Pons (tissue), 1 donor: ENCODE measurements at regions not wholly inside any gene's neighbourhood (a gene's known extent, or its start where the extent isn't known, plus 50 kb on each side); places are given as distances from the start of the nearest gene placed in this dataset.
"Not testable (repeated sequence)": the region's sequence is repeated elsewhere in the genome, so short reads cannot be mapped to it uniquely, and the experiment has no call there.

ENCODE experiments used
- DNase-seq: peaks from one replicate; pipeline ENCODE4 v3.0.0-alpha.2; 2016; ENCODE audit warnings: low spot score

GRCh38 chr5:164204338-164204946 is 699.0 kb downstream of the MAT2B start:
- no peak for DNase-seq

GRCh38 chr5:164206196-164206595 is 700.8 kb downstream of the MAT2B start:
- DNase-seq: no peak

DNA sequence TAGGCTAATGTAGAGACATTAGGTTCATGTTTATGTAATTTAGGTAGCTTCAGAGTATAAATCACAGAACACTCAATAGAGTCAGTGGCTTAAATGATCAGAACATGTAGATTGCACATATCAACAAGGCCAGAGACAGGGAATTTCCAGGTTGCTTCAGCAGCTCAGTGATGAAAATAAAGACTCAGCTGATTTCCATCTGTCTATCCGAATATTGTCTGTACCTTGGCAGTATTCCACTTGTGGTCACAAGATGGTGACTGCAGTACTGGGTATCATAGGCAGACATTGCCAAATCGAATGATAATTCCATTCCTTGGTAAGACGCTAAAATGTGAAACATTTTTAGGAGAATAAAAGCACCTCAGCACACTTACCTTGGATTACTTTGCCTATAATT is 702.2 kb downstream of the MAT2B start:
- no peak for DNase-seq

GRCh38 chr5:164210491-164210890 is 705.1 kb downstream of the MAT2B start:
- DNase-seq: no peak

- no peak for DNase-seq
Observed at GRCh38 chr5:164214698-164215097, 709.3 kb downstream of the MAT2B start.

DNA sequence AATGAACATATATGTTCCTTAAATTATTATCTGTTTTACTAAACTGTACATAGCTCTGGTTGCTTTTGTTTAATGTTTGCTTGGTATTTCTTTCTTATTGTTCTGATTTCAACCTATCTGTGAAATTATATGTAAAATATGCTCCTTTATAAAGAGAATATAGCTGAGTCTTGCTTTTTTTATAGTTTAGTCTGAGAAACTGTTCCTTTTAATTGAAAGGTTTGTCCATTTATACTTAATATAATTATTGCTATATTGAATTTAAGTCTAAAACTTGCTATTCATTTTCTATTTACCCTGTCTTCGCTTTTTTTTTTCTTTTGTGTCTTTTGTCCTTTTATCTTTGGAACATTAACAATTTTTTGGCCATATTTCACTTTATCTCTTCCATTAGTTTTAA is 712.0 kb downstream of the MAT2B start:
- no peak for DNase-seq

DNA sequence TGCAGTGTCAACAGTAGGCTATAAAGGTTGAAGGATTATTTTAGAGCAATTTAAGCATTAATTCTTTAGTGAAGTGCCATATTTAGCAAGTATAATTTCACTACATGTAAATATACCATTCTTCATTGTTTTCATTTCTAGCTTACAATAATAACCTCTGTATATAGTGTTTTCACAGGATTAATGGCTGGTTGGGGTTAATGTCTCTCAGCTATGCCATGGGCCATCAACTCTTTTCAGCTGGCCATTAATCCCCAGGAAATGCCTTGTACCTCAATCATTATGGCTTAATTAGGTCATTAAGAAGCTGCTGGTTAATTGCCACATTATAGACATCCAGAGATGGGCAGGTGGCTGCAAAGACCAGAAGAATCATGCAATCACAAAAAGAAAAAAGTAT is 715.1 kb downstream of the MAT2B start:
- DNase-seq: no peak

DNA sequence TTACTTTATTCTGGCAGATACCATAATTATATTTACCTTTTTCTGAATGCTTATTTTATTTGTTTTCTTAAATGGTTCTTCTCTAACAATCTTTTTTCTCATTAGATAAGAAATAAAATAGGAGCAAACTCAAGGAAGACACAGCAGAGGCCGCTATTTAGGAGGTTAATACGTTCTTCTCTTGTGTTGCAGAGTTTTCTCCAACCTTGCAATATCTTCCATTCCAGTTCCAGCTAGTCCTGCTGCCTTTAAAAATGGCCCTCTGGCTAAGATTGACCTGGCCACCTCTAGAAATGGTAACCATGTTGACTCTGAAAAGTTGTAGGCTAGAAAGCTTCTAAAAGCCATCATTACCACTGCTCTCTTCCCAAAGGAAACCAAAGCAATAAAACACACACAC is 718.8 kb downstream of the MAT2B start:
- no peak for DNase-seq

- no peak for DNase-seq
Observed at GRCh38 chr5:164224772-164225171, 719.4 kb downstream of the MAT2B start.

DNA sequence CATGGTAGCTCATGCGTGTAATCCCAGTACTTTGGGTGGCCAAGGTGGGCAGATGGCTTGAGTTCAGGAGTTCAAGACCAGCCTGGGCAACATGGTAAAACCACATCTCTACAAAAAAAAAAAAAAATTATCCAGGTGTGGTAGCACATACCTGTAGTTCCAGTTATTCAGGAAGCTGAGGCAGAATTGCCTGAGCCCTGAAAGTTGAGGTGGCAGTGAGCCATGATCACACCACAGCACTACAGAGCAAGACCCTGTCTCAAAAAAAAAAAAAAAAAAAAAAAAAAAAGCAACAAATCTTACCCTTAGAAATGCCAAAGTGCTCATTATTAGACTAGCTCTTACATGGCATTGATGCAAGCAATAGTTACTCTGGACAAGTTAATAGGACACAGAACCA is 724.9 kb downstream of the MAT2B start:
- DNase-seq: no peak

- no peak for DNase-seq
Observed at GRCh38 chr5:164233791-164234190, 728.4 kb downstream of the MAT2B start.

GRCh38 chr5:164234321-164234720 is 728.9 kb downstream of the MAT2B start:
- no peak for DNase-seq

GRCh38 chr5:164235300-164235891 is 730.0 kb downstream of the MAT2B start:
- no peak for DNase-seq

DNA sequence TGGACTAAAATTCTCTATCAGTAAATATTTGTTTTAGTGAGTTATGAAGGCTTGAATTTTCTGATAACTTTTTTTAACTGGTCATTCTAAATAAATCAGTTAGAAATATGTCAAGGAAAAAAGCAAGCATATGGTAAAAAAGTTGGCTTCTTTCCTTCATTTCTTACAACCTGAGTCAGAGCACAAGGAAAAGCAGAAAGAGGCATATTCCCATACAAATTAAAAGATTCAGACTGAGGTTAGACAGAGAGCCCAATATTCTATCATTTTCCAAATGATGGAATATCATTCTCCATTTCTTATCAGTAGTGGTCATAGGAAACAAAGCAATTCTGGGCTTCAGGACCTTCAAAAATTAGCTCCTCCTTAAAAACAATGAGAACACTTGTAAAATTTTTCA is 732.1 kb downstream of the MAT2B start:
- no peak for DNase-seq

DNA sequence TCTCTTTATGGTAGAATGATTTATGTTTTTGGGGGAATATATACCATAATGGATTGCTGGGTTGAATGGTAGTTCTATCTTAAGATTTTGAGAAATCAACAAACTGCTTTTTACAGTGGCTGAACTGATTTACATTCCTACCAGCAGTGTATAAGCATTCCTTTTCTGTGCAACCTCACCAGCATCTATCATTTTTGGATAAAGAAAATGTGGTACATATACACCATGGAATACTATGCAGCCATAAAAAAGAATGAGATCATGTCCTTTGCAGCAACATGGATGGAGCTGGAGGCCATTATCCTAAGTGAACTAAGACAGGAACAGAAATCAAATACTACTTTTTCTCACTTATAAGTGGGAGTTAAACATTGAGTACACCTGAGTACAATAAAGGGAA is 746.4 kb downstream of the MAT2B start:
- not testable (repeated sequence) for DNase-seq

GRCh38 chr5:164253764-164254163 is 748.3 kb downstream of the MAT2B start:
- no peak for DNase-seq

GRCh38 chr5:164255598-164256213 is 750.3 kb downstream of the MAT2B start:
- no peak for DNase-seq

GRCh38 chr5:164256351-164256750 is 750.9 kb downstream of the MAT2B start:
- DNase-seq: no peak

GRCh38 chr5:164256954-164257353 is 751.5 kb downstream of the MAT2B start:
- no peak for DNase-seq

- no peak for DNase-seq
Observed at GRCh38 chr5:164265566-164265965, 760.1 kb downstream of the MAT2B start.

DNA sequence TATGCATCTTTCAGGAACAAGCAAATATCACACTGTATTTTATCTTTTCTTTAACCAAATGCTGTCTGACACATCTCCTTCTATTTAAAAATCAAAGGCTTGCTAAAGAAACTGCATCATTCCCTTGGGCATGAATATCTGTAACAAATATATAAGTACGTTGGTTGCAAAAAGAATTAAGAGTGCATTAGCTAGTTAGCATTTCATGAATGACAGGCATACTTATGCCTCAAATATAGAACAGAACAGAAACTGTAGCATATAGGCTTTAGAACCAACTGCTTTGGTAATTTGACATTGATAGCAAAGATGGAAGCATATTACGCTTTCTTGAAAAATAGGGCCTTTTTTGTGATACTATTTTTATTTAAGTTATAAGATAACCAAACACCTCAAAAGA is 761.2 kb downstream of the MAT2B start:
- no peak for DNase-seq

DNA sequence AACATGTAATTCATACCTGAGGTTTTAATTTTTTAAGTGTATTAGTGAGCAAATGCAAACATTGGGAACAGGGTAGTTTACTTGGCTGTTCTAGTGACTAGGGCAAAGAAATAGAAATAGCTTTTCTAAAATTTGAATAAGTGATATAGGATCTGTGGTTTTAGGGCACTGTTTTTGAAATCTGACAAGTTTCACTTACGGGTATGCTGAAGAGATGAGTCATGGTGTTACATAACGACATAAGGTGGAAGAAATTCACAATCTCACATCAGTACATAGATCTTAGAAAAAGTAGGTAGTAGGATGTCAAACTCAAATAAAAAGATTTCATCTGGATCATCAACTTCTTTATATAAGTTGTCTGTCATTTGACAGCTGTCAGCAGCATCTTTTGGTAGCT is 772.3 kb downstream of the MAT2B start:
- DNase-seq: no peak

DNA sequence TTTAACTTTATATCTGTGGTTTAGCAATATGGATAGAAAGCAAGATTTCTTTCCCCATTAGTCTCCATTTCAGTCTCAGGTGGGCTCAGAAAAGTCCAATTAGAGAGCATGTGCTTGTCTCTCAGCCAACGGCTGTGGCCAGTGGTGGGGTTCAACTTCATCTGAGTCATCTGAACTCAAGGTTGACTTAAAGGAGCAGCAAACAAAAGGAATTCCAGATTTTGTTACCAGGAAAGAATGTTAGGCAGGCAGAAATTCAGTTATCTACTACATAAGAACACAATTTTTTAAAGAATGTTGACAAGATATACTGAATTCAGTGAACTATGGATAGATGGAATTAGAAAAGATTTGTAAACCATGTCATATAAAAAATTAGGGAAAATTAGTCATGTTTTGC is 784.1 kb downstream of the MAT2B start:
- DNase-seq: no peak

DNA sequence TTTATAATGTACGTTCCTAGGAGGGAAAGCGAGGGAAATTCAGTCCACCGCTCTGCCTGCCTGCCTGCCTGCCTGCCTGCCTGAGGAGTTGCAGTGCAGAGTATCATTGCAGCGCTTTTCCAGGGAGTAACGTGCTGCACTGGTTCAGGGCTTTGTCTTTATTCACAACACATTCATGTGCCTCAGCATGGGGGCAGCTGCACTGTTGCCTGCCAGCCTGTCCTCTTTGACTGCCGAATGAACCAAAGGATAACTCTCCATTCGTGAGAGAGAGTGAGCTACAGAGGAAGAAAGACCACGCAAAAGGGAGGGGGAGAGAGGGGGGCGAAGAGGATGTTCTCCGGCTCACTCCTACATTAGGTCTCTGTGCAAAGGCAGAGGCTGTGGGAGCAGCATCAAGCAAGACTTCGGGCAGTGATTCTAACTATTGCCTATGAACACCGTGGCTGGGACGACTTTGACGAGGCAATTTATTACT is 791.2 kb downstream of the MAT2B start:
- DNase-seq: no peak
